C4-2B (cell line): ENCODE measurements at regions not wholly inside any gene's neighbourhood (a gene's known extent, or its start where the extent isn't known, plus 50 kb on each side); places are given as distances from the start of the nearest gene placed in this dataset.
A peak's percentile ranks its signal among the peaks of the same experiment; 100 is the strongest.

Experiments used
- H3K27ac ChIP-seq: fragments of 450-650 bp; 2 replicates; pipeline ENCODE4 v1.5.1; 2017
- CTCF ChIP-seq: fragments of 450-650 bp; conservative IDR thresholded peaks from 2 replicates; pipeline ENCODE4 v1.5.1; 2017; ENCODE audit warnings: mild to moderate bottlenecking
- ZFX ChIP-seq: fragments of 450-650 bp; IDR thresholded peaks from 2 replicates; pipeline ENCODE4 v1.6.1; 2017

- H3K27ac ChIP-seq, result no peak overlapping the region
- no peak for TF ChIP-seq ZFX
- no peak for TF ChIP-seq CTCF
Observed at GRCh38 chr7:12085516-12085915, 125.6 kb upstream of the TMEM106B start.

GRCh38 chr7:12089951-12090756 is 120.9 kb upstream of the TMEM106B start:
- no peak overlapping the region for H3K27ac ChIP-seq
- no peak for TF ChIP-seq ZFX
- TF ChIP-seq CTCF, result no peak

- H3K27ac ChIP-seq, result no peak overlapping the region
- TF ChIP-seq ZFX (no peak), CTCF (no peak)
Observed at GRCh38 chr7:12090757-12091221, 120.3 kb upstream of the TMEM106B start.

- TF ChIP-seq CTCF (no peak), ZFX (no peak)
- no peak overlapping the region for H3K27ac ChIP-seq
Observed at GRCh38 chr7:12091231-12091630, 119.9 kb upstream of the TMEM106B start.

- H3K27ac ChIP-seq, result peak overlapping the region; percentile 35
- TF ChIP-seq CTCF (no peak), ZFX (no peak)
Observed at GRCh38 chr7:12092499-12093130, 118.5 kb upstream of the TMEM106B start.

GRCh38 chr7:12093365-12093764 is 117.7 kb upstream of the TMEM106B start:
- TF ChIP-seq CTCF, result no peak
- no peak for TF ChIP-seq ZFX
- H3K27ac ChIP-seq, result no peak overlapping the region

GRCh38 chr7:12094365-12094921 is 116.7 kb upstream of the TMEM106B start:
- no peak overlapping the region for H3K27ac ChIP-seq
- no peak for TF ChIP-seq CTCF
- TF ChIP-seq ZFX, result no peak
